ENCODE measurements at regions not wholly inside any gene's neighbourhood (a gene's known extent, or its start where the extent isn't known, plus 50 kb on each side); places are given as distances from the start of the nearest gene placed in this dataset.
"Not testable (repeated sequence)": the region's sequence is repeated elsewhere in the genome, so short reads cannot be mapped to it uniquely, and the experiment has no call there.

DNA sequence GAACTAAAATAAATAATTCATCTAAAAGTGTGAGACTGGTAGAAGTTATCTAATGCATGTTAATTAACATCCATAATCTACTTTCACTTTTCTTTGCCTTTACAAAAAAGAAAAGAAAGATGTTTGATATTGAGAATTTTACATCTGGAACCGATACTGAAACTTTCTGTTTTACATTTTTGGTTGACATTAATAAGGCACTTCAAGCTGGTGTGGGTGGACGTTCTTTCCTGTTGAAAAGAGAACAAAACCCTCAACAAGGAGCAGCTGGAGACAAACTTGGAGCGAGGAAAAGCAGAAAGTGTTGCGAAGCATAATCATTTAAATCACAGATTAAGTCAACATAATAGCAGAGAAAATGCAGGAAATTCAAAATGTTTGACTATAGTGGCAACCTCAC is 575.2 kb upstream of the ADGRB3 start:
- H3K4me3 Mint-ChIP-seq = no peak overlapping the region
- DNase-seq (ENCODE audit: extremely low spot score, unreplicated experiment) = no peak
- TF ChIP-seq, protein P1, sequence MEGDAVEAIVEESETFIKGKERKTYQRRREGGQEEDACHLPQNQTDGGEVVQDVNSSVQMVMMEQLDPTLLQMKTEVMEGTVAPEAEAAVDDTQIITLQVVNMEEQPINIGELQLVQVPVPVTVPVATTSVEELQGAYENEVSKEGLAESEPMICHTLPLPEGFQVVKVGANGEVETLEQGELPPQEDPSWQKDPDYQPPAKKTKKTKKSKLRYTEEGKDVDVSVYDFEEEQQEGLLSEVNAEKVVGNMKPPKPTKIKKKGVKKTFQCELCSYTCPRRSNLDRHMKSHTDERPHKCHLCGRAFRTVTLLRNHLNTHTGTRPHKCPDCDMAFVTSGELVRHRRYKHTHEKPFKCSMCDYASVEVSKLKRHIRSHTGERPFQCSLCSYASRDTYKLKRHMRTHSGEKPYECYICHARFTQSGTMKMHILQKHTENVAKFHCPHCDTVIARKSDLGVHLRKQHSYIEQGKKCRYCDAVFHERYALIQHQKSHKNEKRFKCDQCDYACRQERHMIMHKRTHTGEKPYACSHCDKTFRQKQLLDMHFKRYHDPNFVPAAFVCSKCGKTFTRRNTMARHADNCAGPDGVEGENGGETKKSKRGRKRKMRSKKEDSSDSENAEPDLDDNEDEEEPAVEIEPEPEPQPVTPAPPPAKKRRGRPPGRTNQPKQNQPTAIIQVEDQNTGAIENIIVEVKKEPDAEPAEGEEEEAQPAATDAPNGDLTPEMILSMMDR (conservative IDR thresholded peaks at IDR 0.05) = no peak
- no peaks in the 10 kb centered on the region for H3K27me3 Mint-ChIP-seq
- H3K36me3 Mint-ChIP-seq = no peaks in the 10 kb centered on the region
- H3K27ac Mint-ChIP-seq = no peak overlapping the region
- H3K9me3 Mint-ChIP-seq = no peaks in the 10 kb centered on the region
- no peaks in the 10 kb centered on the region for H3K4me1 Mint-ChIP-seq (ENCODE audit: unreplicated experiment)

DNA sequence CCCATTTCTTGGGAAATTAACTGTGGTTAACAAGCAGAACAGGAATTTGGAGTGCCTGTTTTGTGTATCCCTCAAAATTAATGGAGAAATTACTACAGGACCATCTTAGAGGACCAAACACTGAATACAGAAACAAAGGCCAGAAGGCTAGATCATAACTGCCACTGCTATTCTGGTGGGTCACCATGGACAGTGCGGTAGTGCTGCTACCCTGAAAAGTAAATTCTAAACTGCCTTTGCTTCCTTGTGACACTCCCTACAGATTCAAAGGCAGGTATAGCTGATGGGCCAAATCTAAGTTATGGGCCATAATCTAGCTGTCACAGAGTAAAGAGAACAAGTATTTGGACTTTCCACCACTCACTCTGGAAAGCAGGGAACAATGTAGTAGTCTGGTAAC is 575.8 kb upstream of the ADGRB3 start:
- no peak overlapping the region for H3K27ac Mint-ChIP-seq
- H3K27me3 Mint-ChIP-seq = no peaks in the 10 kb centered on the region
- no peak overlapping the region for H3K4me3 Mint-ChIP-seq

DNA sequence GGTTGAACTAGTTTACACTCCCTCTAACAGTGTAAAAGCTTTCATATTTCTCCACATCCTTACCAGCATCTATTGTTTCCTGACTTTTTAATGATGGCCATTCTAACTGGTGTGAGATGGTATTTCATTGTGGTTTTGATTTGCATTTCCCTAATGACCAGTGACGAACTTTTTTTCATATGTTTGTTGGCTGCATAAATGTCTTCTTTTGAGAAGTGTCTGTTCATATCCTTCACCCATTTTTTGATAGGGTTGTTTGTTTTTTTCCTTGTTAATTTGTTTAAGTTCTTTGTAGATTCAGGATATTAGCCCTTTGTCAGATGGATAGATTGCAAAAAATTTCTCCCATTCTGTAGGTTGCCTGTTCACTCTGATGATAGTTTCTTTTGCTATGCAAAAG is 578.5 kb upstream of the ADGRB3 start:
- H3K27ac Mint-ChIP-seq; DNase-seq (ENCODE audit: extremely low spot score, unreplicated experiment); H3K4me3 Mint-ChIP-seq; H3K36me3 Mint-ChIP-seq; H3K27me3 Mint-ChIP-seq; H3K9me3 Mint-ChIP-seq; H3K4me1 Mint-ChIP-seq (ENCODE audit: unreplicated experiment): not testable (repeated sequence)

More for the DNA sequence above, 575.8 kb upstream of the ADGRB3 start:
- Mint-ChIP-seq H3K4me1 (ENCODE audit: unreplicated experiment) (no peaks in the 10 kb centered on the region), H3K36me3 (no peaks in the 10 kb centered on the region), H3K9me3 (no peaks in the 10 kb centered on the region)
- TF ChIP-seq, protein P1 (conservative IDR thresholded peaks at IDR 0.05) = no peak
- DNase-seq (ENCODE audit: extremely low spot score, unreplicated experiment) = no peak

DNA sequence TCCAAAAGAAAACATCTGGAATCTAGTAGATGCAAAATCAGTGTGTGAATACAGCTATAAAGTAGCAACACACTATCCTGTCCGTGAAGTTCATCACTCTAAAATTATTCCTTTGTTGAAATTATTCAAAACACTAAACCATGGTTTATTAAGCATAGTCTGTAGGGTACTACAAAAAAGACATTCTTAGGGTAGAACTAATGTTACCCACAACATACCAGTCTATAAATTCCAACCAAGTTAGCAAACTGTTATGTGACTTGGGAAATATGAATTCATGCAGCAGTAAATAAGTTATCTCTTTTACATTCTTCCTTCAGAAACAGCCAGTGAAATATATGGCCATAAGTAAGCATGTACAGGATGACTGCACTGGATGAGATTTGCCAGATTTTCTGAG is 580.3 kb upstream of the ADGRB3 start:
- H3K4me1 Mint-ChIP-seq (ENCODE audit: unreplicated experiment) = no peaks in the 10 kb centered on the region
- no peak for DNase-seq (ENCODE audit: extremely low spot score, unreplicated experiment)

DNA sequence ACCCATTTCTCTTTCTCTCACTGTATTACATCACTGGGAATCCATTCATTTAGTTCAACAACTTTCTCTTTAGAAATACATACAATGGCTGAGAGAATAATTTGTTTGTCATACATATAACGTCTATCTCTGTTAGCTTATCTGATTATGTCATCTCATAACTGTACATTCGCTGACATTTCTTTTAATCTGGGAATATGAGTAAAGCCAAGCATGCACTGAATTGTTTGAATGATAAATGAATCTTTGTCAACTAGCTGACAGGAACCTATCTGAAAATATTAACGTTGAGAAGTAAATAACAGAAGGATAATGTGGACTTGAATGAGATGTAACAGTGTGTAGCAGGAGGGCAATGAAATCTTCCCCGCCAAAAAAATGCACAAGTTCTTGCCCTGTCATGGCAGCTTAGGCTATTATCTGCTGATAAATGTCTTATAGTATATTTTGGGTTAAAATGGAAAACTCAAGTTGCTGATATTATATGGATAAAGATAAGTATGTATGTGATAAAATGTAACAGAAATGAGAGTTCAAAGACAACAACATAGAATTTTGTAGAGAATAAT is 581.2 kb upstream of the ADGRB3 start:
- TF ChIP-seq, protein P1 (conservative IDR thresholded peaks at IDR 0.05) = no peak
- no peaks in the 10 kb centered on the region for H3K9me3 Mint-ChIP-seq
- DNase-seq (ENCODE audit: extremely low spot score, unreplicated experiment) = no peak
- peaks cover 4% of the 10 kb centered on the region for H3K27me3 Mint-ChIP-seq
- no peak overlapping the region for H3K4me3 Mint-ChIP-seq
- H3K27ac Mint-ChIP-seq = no peak overlapping the region
- no peaks in the 10 kb centered on the region for H3K4me1 Mint-ChIP-seq (ENCODE audit: unreplicated experiment)
- no peaks in the 10 kb centered on the region for H3K36me3 Mint-ChIP-seq

More for the DNA sequence above, 580.3 kb upstream of the ADGRB3 start:
- no peak overlapping the region for H3K4me3 Mint-ChIP-seq
- H3K36me3 Mint-ChIP-seq = no peaks in the 10 kb centered on the region
- TF ChIP-seq, protein P1 (conservative IDR thresholded peaks at IDR 0.05) = no peak
- H3K27me3 Mint-ChIP-seq = peaks cover 4% of the 10 kb centered on the region
- no peak overlapping the region for H3K27ac Mint-ChIP-seq
- H3K9me3 Mint-ChIP-seq = no peaks in the 10 kb centered on the region

DNA sequence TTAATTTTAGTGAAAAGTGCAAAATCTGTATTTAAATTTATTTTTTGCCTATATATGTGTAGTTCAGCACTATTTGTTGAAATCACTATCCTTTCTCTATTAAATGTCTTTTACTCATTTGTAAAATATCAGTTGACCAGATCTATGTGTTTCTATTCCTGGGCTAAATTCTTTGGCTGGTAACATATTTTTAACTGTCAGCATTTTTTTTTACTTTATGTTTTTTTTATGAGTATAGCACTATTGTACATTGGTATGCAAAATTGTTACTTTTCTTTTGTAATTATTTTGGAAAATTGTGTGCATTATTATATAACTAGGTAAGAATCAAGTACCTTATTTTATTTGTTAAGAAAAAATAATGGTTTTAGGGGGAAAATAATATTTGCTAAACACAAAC is 582.8 kb upstream of the ADGRB3 start:
- no peak for DNase-seq (ENCODE audit: extremely low spot score, unreplicated experiment)
- Mint-ChIP-seq H3K27ac (no peak overlapping the region), H3K27me3 (peaks cover 4% of the 10 kb centered on the region), H3K9me3 (no peaks in the 10 kb centered on the region), H3K4me3 (no peak overlapping the region), H3K4me1 (ENCODE audit: unreplicated experiment) (no peaks in the 10 kb centered on the region), H3K36me3 (no peaks in the 10 kb centered on the region)
- TF ChIP-seq, protein P1 (conservative IDR thresholded peaks at IDR 0.05) = no peak
